ENCODE measurements at regions not wholly inside any gene's neighbourhood (a gene's known extent, or its start where the extent isn't known, plus 50 kb on each side); places are given as distances from the start of the nearest gene placed in this dataset.

GRCh38 chr1:233520261-233521191 lies 93.4 kb upstream of the KCNK1 start:
- Histone ChIP-seq H3K4me1 (no peaks in the 10 kb centered on the region), H3K27me3 (no peaks in the 10 kb centered on the region), H3K4me3 (no peak overlapping the region), H3K36me3 (no peaks in the 10 kb centered on the region), H3K27ac (no peak overlapping the region), H3K9me3 (no peaks in the 10 kb centered on the region)
- no peak for DNase-seq (ENCODE audit: low spot score)
- TF ChIP-seq CTCF (IDR thresholded peaks at IDR 0.05), result no peak

GRCh38 chr1:233523047-233523446 lies 90.9 kb upstream of the KCNK1 start:
- H3K36me3 ChIP-seq, result no peaks in the 10 kb centered on the region
- DNase-seq (ENCODE audit: low spot score), result no peak
- no peak overlapping the region for H3K27ac ChIP-seq
- no peaks in the 10 kb centered on the region for H3K27me3 ChIP-seq
- H3K9me3 ChIP-seq, result no peaks in the 10 kb centered on the region
- no peak for TF ChIP-seq CTCF (IDR thresholded peaks at IDR 0.05)
- no peak overlapping the region for H3K4me3 ChIP-seq
- no peaks in the 10 kb centered on the region for H3K4me1 ChIP-seq

GRCh38 chr1:233527818-233528217 lies 86.1 kb upstream of the KCNK1 start:
- no peak overlapping the region for H3K4me3 ChIP-seq
- H3K27me3 ChIP-seq, result no peaks in the 10 kb centered on the region
- no peaks in the 10 kb centered on the region for H3K36me3 ChIP-seq
- DNase-seq (ENCODE audit: low spot score), result no peak
- no peaks in the 10 kb centered on the region for H3K4me1 ChIP-seq
- no peak overlapping the region for H3K27ac ChIP-seq
- no peaks in the 10 kb centered on the region for H3K9me3 ChIP-seq
- TF ChIP-seq CTCF (IDR thresholded peaks at IDR 0.05), result no peak

- no peaks in the 10 kb centered on the region for H3K4me1 ChIP-seq
- H3K27me3 ChIP-seq, result no peaks in the 10 kb centered on the region
- H3K9me3 ChIP-seq, result no peaks in the 10 kb centered on the region
- no peaks in the 10 kb centered on the region for H3K36me3 ChIP-seq
- no peak for TF ChIP-seq CTCF (IDR thresholded peaks at IDR 0.05)
- no peak for DNase-seq (ENCODE audit: low spot score)
- no peak overlapping the region for H3K4me3 ChIP-seq
- no peak overlapping the region for H3K27ac ChIP-seq
Measured at GRCh38 chr1:233530665-233531386, 83.1 kb upstream of the KCNK1 start.

GRCh38 chr1:233540816-233541215 lies 73.1 kb upstream of the KCNK1 start:
- TF ChIP-seq CTCF (IDR thresholded peaks at IDR 0.05), result no peak

More at GRCh38 chr1:233540816-233541215, 73.1 kb upstream of the KCNK1 start:
- Histone ChIP-seq H3K4me3 (no peak overlapping the region), H3K4me1 (peaks cover 0 to 14% of the 10 kb centered on the region in 2 donors), H3K27ac (no peak overlapping the region), H3K36me3 (no peaks in the 10 kb centered on the region), H3K27me3 (no peaks in the 10 kb centered on the region), H3K9me3 (no peaks in the 10 kb centered on the region)
- no peak for DNase-seq (ENCODE audit: low spot score)

All from right atrium auricular region (tissue), 2 donors.